ENCODE measurements at regions not wholly inside any gene's neighbourhood (a gene's known extent, or its start where the extent isn't known, plus 50 kb on each side); places are given as distances from the start of the nearest gene placed in this dataset.

DNA sequence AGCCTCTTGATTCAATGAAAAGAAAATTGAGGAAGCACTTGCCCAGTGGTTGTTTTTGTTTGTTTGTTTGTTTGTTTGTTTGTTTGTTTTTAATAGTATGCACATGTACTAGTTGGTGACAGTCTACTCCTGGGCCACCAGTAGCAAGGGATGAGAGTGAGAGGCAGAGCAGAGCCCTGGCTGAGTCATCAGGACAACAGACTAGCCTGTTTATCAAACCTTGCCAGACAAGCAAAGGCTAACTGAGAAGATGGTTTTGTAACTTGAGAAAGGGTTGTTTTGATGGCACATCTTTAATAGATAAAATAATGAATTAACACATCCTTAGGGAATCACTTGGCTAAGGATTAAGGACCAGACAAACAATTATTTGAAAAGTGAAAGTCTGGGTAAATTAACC lies 78.1 kb downstream of the INHBA start:
- Mint-ChIP-seq H3K9me3 (ENCODE audit: low read depth) (no peaks in the 10 kb centered on the region), H3K4me3 (ENCODE audit: unreplicated experiment) (no peak overlapping the region), H3K27ac (ENCODE audit: unreplicated experiment) (no peak overlapping the region), H3K4me1 (ENCODE audit: low read depth) (peaks cover 11% of the 10 kb centered on the region), H3K36me3 (ENCODE audit: low read depth) (no peaks in the 10 kb centered on the region), H3K27me3 (ENCODE audit: low read depth) (no peaks in the 10 kb centered on the region)
- DNase-seq (ENCODE audit: low spot score) = no peak
- TF ChIP-seq, protein P1, sequence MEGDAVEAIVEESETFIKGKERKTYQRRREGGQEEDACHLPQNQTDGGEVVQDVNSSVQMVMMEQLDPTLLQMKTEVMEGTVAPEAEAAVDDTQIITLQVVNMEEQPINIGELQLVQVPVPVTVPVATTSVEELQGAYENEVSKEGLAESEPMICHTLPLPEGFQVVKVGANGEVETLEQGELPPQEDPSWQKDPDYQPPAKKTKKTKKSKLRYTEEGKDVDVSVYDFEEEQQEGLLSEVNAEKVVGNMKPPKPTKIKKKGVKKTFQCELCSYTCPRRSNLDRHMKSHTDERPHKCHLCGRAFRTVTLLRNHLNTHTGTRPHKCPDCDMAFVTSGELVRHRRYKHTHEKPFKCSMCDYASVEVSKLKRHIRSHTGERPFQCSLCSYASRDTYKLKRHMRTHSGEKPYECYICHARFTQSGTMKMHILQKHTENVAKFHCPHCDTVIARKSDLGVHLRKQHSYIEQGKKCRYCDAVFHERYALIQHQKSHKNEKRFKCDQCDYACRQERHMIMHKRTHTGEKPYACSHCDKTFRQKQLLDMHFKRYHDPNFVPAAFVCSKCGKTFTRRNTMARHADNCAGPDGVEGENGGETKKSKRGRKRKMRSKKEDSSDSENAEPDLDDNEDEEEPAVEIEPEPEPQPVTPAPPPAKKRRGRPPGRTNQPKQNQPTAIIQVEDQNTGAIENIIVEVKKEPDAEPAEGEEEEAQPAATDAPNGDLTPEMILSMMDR (IDR thresholded peaks at IDR 0.05) = no peak

DNA sequence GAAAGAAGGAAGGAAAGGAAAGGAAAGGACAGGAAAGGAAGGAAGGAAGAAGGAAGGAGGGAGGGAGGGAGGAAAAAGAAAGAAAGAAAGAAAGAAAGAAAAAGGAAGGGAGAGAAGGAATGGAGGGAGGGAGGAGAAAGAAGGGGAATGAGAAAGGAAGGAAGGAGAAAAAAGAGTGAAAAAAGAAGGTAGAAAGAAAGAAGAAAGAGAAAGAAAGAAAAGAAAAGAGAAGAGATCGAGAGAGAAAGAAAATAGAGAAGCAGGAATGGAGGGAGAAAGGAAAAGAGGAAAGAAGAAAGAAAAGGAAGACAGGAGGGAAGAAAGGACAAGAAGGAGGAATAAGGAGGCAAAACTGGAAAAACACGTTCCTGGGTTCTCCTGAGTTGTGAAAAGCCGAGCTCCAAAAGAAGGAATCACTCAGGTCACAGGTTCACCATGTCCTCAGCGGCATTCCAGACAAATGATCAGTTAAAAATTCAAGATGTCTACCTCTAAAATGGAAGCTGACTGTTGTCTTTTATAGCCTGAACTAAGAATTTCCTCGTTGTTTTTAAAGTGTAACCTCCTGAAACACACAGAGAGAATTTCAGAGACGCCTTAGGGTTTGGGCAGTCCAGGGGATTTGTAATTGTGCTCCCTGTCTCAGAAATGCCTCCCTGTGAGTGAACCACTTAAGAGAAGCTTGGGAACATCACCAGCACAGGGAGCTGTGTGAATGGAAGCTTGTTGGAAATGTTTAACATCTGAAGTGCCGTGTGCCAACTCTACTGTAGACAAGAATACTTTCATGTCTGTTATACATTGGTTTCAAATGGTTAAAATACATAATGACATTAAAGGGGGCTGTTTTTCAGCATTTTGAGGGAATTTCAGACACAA lies 80.7 kb downstream of the INHBA start:
- H3K36me3 Mint-ChIP-seq (ENCODE audit: low read depth) = no peaks in the 10 kb centered on the region
- no peak overlapping the region for H3K4me3 Mint-ChIP-seq (ENCODE audit: unreplicated experiment)
- peak overlapping the region; percentile 3 for H3K27ac Mint-ChIP-seq (ENCODE audit: unreplicated experiment)
- no peaks in the 10 kb centered on the region for H3K27me3 Mint-ChIP-seq (ENCODE audit: low read depth)
- TF ChIP-seq, protein P1 (IDR thresholded peaks at IDR 0.05) = no peak
- no peaks in the 10 kb centered on the region for H3K9me3 Mint-ChIP-seq (ENCODE audit: low read depth)
- H3K4me1 Mint-ChIP-seq (ENCODE audit: low read depth) = peaks cover 4% of the 10 kb centered on the region
- DNase-seq (ENCODE audit: low spot score) = no peak

DNA sequence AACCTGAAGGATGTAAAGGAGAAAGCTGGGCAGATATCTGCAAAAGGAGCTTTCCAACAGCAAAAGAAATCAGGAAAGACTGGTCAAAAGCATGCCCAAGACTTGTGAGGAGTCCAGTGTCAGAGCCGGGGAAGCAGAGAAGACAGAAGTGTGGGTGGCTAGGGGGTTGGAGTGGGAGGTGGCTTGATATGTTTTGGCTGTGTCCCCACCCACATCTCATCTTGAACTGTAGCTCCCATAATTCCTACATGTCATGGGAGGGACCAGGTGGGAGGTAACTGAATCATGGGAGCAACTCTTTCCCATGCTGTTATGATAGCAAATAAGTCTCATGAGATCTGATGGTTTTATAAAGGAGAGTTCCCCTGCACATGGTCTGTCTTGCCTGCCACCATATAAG lies 84.9 kb downstream of the INHBA start:
- Mint-ChIP-seq H3K27me3 (ENCODE audit: low read depth) (no peaks in the 10 kb centered on the region), H3K9me3 (ENCODE audit: low read depth) (peaks cover 11% of the 10 kb centered on the region), H3K36me3 (ENCODE audit: low read depth) (peaks cover 1% of the 10 kb centered on the region), H3K27ac (ENCODE audit: unreplicated experiment) (no peak overlapping the region), H3K4me3 (ENCODE audit: unreplicated experiment) (no peak overlapping the region), H3K4me1 (ENCODE audit: low read depth) (peaks cover 12% of the 10 kb centered on the region)
- no peak for DNase-seq (ENCODE audit: low spot score)
- TF ChIP-seq, protein P1 (IDR thresholded peaks at IDR 0.05) = no peak

DNA sequence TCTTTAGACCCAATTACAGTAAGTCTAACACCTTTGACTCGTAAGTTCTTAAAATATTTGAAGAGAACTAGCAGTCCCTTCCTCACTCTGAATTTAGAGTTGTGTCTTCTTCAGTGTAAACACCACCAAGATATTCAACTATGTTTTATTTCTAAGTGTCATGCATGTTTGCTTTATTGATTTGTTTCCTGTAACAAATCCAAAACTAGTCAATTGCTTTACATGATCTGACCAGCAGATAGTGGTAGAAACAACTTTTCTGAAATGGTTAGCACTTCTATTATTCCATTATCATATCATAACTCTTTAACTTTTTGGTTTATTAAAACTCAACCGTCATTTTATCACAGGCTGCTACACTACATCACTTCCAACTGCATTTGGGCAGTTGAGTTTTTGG lies 90.1 kb downstream of the INHBA start:
- Mint-ChIP-seq H3K9me3 (ENCODE audit: low read depth) (peaks cover 11% of the 10 kb centered on the region), H3K27me3 (ENCODE audit: low read depth) (no peaks in the 10 kb centered on the region), H3K27ac (ENCODE audit: unreplicated experiment) (no peak overlapping the region), H3K36me3 (ENCODE audit: low read depth) (peaks cover 1% of the 10 kb centered on the region), H3K4me1 (ENCODE audit: low read depth) (peaks cover 8% of the 10 kb centered on the region), H3K4me3 (ENCODE audit: unreplicated experiment) (no peak overlapping the region)
- TF ChIP-seq, protein P1 (IDR thresholded peaks at IDR 0.05) = no peak
- DNase-seq (ENCODE audit: low spot score) = no peak

DNA sequence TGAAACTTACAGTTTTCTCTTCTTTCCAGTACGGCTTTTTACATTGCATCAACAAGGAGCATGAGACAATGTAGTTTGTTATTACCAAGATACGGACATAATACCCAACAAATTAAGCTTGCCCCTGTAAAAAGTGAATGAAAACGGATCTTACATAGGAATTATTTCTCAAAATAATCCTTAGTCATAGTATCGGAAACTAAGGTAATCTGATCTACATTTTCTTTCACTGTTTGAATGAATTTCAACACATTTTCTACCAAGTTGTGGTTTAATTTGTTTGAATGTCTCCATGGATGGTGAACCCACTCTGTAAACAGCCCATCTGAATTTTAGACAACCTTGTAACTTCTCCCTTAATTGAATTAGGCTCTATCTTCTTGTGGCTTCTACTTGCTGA lies 90.5 kb downstream of the INHBA start:
- Mint-ChIP-seq H3K27me3 (ENCODE audit: low read depth) (no peaks in the 10 kb centered on the region), H3K27ac (ENCODE audit: unreplicated experiment) (no peak overlapping the region), H3K36me3 (ENCODE audit: low read depth) (peaks cover 1% of the 10 kb centered on the region), H3K9me3 (ENCODE audit: low read depth) (peaks cover 11% of the 10 kb centered on the region), H3K4me1 (ENCODE audit: low read depth) (peaks cover 8% of the 10 kb centered on the region), H3K4me3 (ENCODE audit: unreplicated experiment) (no peak overlapping the region)
- DNase-seq (ENCODE audit: low spot score) = no peak
- TF ChIP-seq, protein P1 (IDR thresholded peaks at IDR 0.05) = no peak
